OCI-LY7 (cell line): ENCODE measurements at regions not wholly inside any gene's neighbourhood (a gene's known extent, or its start where the extent isn't known, plus 50 kb on each side); places are given as distances from the start of the nearest gene placed in this dataset.

Source experiments
- BruUV-seq: library from RNA; stranded (reverse); fragments of 400-500 nt; replicated peaks from 2 replicates; lab custom pipeline; 2021; lab: Mats Ljungman, UMichigan
- CTCF ChIA-PET: fragments of 300-600 bp; sonication (Branson Sonifier 250); formaldehyde crosslinking; loops from one replicate; lab custom pipeline; 2022; ENCODE audit warnings: antibody characterized with exemption; ENCODE audit not compliant: unreplicated experiment; lab: Charles Lee
- POLR2A ChIA-PET: fragments of 300-600 bp; sonication (Branson Sonifier 250); formaldehyde crosslinking; loops from one replicate; lab custom pipeline; 2022; ENCODE audit warnings: antibody characterized with exemption; lab: Charles Lee
- DNase-seq: peaks from one replicate; pipeline ENCODE4 v3.0.0-alpha.2; 2015; ENCODE audit warnings: low spot score
- H2AFZ ChIP-seq: fragments of 200-600 bp; sonication (generic), shearing (Covaris generic); 2 replicates; pipeline ENCODE4 v1.6.1; 2014; ENCODE audit warnings: mild to moderate bottlenecking, antibody characterized with exemption, low read length, moderate library complexity
- H3K27ac ChIP-seq: fragments of 200-600 bp; sonication (generic); 2 replicates; pipeline ENCODE4 v1.5.1; 2014; ENCODE audit warnings: mixed run types, low read depth, mild to moderate bottlenecking, moderate library complexity, low read length, inconsistent platforms; ENCODE audit not compliant: poor library complexity, severe bottlenecking
- H3K36me3 ChIP-seq: fragments of 200-600 bp; sonication (generic); 2 replicates; pipeline ENCODE4 v1.6.1; 2014; ENCODE audit warnings: mild to moderate bottlenecking, antibody characterized with exemption, low read length, moderate library complexity, mixed read lengths; ENCODE audit not compliant: insufficient read depth
- H3K4me1 ChIP-seq: fragments of 200-600 bp; sonication (generic); 2 replicates; pipeline ENCODE4 v1.5.1; 2014; ENCODE audit warnings: mild to moderate bottlenecking, low read length; ENCODE audit not compliant: insufficient read depth, poor library complexity, severe bottlenecking
- H3K4me2 ChIP-seq: fragments of 200-600 bp; sonication (generic); 2 replicates; pipeline ENCODE4 v1.6.1; 2014; ENCODE audit warnings: mild to moderate bottlenecking, low read length
- H3K4me3 ChIP-seq: fragments of 200-600 bp; sonication (generic); 2 replicates; pipeline ENCODE4 v1.5.1; 2014; ENCODE audit warnings: mild to moderate bottlenecking, low read depth, low read length; ENCODE audit not compliant: poor library complexity, severe bottlenecking
- H3K79me2 ChIP-seq: fragments of 200-600 bp; sonication (generic); 2 replicates; pipeline ENCODE4 v1.6.1; 2016; ENCODE audit warnings: low read depth, mild to moderate bottlenecking, low read length, moderate library complexity, mixed read lengths; ENCODE audit not compliant: insufficient read depth
- H3K9me2 ChIP-seq: fragments of 200-600 bp; sonication (generic); 2 replicates; pipeline ENCODE4 v1.6.1; 2016; ENCODE audit warnings: mild to moderate bottlenecking, low read length, mixed read lengths; ENCODE audit not compliant: insufficient read depth
- H3K9me3 ChIP-seq: fragments of 200-600 bp; sonication (generic); 2 replicates; pipeline ENCODE4 v1.6.1; 2014; ENCODE audit warnings: mild to moderate bottlenecking, mixed run types, low read length, mixed read lengths
- H4K20me1 ChIP-seq: fragments of 200-600 bp; sonication (generic); 2 replicates; pipeline ENCODE4 v1.6.1; 2014; ENCODE audit warnings: mild to moderate bottlenecking, antibody characterized with exemption, low read length, moderate library complexity, mixed read lengths; ENCODE audit not compliant: insufficient read depth
- EZH2phosphoT487 ChIP-seq: fragments of 200-600 bp; sonication (generic); IDR thresholded peaks from 2 replicates; pipeline ENCODE4 v1.6.1; 2018; ENCODE audit warnings: low read depth, borderline replicate concordance, mild to moderate bottlenecking, mixed run types, antibody characterized with exemption, low read length, moderate library complexity, mixed read lengths
- intact Hi-C: fragments of 100-400 bp; cut with micrococcal nuclease; formaldehyde crosslinking; loops from one replicate; pipeline ENCODE4 v1.10.0; 2022; ENCODE audit not compliant: unreplicated experiment
- TF ChIP-seq, protein P1 (sequence below): fragments of 200-600 bp; sonication (generic); conservative IDR thresholded peaks from 2 replicates; pipeline ENCODE4 v1.5.1; 2014; ENCODE audit warnings: mild to moderate bottlenecking, antibody characterized with exemption, low read length, moderate library complexity, mixed read lengths

DNA sequence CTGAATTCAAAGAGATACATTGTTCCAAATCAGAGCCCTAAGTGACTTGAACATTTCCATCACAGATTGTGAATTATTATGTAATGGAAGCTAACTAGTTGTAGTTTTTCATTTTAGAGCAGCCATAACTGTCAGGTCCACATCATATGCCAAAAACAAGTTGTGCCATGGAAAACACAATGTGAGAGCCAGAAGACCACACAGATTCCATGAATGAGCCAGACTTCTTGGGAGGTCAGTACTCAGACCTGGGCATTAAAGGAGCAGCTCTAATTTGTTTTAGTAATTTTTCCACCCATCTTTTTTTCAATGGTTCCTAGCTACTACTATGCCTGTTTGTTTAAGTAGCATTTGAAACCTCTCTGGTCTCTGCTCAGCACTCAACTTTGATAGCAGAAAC lies 279.4 kb downstream of the FAT3 start:
- Histone ChIP-seq H3K27ac (no peak overlapping the region), H2AFZ (no peak overlapping the region), H3K4me1 (no peaks in the 10 kb centered on the region), H3K36me3 (no peaks in the 10 kb centered on the region), H3K9me3 (no peaks in the 10 kb centered on the region), H3K4me2 (no peak overlapping the region), H4K20me1 (no peaks in the 10 kb centered on the region), H3K9me2 (no peaks in the 10 kb centered on the region), H3K4me3 (no peak overlapping the region), H3K79me2 (no peaks in the 10 kb centered on the region)
- no peak for DNase-seq
- TF ChIP-seq, protein P1, sequence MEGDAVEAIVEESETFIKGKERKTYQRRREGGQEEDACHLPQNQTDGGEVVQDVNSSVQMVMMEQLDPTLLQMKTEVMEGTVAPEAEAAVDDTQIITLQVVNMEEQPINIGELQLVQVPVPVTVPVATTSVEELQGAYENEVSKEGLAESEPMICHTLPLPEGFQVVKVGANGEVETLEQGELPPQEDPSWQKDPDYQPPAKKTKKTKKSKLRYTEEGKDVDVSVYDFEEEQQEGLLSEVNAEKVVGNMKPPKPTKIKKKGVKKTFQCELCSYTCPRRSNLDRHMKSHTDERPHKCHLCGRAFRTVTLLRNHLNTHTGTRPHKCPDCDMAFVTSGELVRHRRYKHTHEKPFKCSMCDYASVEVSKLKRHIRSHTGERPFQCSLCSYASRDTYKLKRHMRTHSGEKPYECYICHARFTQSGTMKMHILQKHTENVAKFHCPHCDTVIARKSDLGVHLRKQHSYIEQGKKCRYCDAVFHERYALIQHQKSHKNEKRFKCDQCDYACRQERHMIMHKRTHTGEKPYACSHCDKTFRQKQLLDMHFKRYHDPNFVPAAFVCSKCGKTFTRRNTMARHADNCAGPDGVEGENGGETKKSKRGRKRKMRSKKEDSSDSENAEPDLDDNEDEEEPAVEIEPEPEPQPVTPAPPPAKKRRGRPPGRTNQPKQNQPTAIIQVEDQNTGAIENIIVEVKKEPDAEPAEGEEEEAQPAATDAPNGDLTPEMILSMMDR, result no peak
- no peak for TF ChIP-seq EZH2phosphoT487
- BruUV-seq, result no TSS peak
- intact Hi-C loops, result no loop called here
- POLR2A ChIA-PET, result no interaction called here
- CTCF ChIA-PET, result no interaction called here

DNA sequence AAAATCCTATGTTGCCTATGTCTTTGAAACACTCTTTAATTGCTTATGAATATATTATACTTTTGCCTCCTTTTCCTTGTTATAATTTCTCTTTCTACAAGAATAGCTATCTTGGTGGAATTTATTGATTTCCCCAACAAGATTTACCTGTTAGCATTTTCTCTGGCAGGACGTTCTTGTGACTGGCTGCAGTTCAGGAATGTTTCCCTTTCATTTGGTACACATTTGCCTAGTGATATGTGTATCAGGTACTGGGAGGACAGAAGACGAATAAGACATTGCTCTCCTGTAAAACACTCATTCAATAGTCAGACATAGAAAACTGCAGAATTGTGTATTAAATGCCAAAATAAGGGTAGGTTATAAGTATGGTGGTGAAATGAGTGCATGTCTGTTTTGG lies 279.9 kb downstream of the FAT3 start:
- intact Hi-C loops, result no loop called here

DNA sequence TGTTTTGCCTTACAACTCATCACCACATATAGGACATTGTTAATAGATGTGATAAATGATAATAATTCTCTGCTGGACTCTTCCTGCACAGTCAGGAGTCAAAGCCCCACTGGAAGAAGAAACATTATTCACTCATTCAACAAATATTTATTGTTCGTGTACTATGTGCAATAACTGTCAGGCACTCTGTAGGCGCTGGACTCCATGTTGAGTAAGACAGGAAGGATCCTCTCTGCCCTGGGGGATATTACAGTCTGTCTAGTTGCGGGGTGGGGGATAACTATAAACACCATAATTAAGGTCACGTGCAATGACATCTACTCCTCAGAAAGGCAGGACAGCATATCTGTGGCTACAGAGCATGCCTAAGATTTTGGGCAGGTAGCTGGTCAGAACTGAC lies 281.1 kb downstream of the FAT3 start:
- H3K4me2 ChIP-seq, result no peak overlapping the region
- H2AFZ ChIP-seq, result no peak overlapping the region
- no peak for DNase-seq
- H3K36me3 ChIP-seq, result no peaks in the 10 kb centered on the region
- no peaks in the 10 kb centered on the region for H3K4me1 ChIP-seq
- no peaks in the 10 kb centered on the region for H4K20me1 ChIP-seq
- ChIA-PET CTCF (no interaction called here), POLR2A (interaction anchor here (0.9 kb wide), 1 partner anchor 16 kb away, joined by 4 read pairs; no protein-coding TSS in a partner anchor)
- no peak overlapping the region for H3K27ac ChIP-seq
- H3K79me2 ChIP-seq, result no peaks in the 10 kb centered on the region
- H3K9me3 ChIP-seq, result no peaks in the 10 kb centered on the region
- TF ChIP-seq, protein P1, result no peak
- TF ChIP-seq EZH2phosphoT487, result no peak
- no TSS peak for BruUV-seq
- no peaks in the 10 kb centered on the region for H3K9me2 ChIP-seq
- intact Hi-C loops, result no loop called here
- no peak overlapping the region for H3K4me3 ChIP-seq

More for the DNA sequence above, 279.9 kb downstream of the FAT3 start:
- no TSS peak for BruUV-seq
- no peak overlapping the region for H3K4me2 ChIP-seq
- no peak overlapping the region for H3K4me3 ChIP-seq
- CTCF ChIA-PET, result no interaction called here
- H3K27ac ChIP-seq, result no peak overlapping the region
- DNase-seq, result no peak
- H2AFZ ChIP-seq, result no peak overlapping the region
- H3K9me2 ChIP-seq, result no peaks in the 10 kb centered on the region
- H3K4me1 ChIP-seq, result no peaks in the 10 kb centered on the region
- no peaks in the 10 kb centered on the region for H3K36me3 ChIP-seq
- no peaks in the 10 kb centered on the region for H4K20me1 ChIP-seq
- no peaks in the 10 kb centered on the region for H3K79me2 ChIP-seq
- TF ChIP-seq, protein P1, result no peak
- TF ChIP-seq EZH2phosphoT487, result no peak
- H3K9me3 ChIP-seq, result no peaks in the 10 kb centered on the region
- POLR2A ChIA-PET, result no interaction called here
